Colon (tissue), 2 donors: ENCODE measurements at regions not wholly inside any gene's neighbourhood (a gene's known extent, or its start where the extent isn't known, plus 50 kb on each side); places are given as distances from the start of the nearest gene placed in this dataset.

Experiments used
- FAIRE-seq: peaks from 2 replicates; lab custom pipeline; 2012; peaks lifted over from hg19 to GRCh38; lab: Jason Lieb, UNC
- donor health status: control.
- donor health status: control.

- no peak for FAIRE-seq
These were observed 84.5 kb upstream of the POU3F1 start for GRCh38 chr1:38131024-38131585.

- FAIRE-seq = no peak
These were observed 83.4 kb upstream of the POU3F1 start for GRCh38 chr1:38129971-38130370.

- FAIRE-seq = no peak
These were observed 82.9 kb upstream of the POU3F1 start for GRCh38 chr1:38129473-38129872.

- FAIRE-seq = no peak
These were observed 82.4 kb upstream of the POU3F1 start for GRCh38 chr1:38128926-38129453.

- FAIRE-seq = no peak
These were observed 81.9 kb upstream of the POU3F1 start for GRCh38 chr1:38128511-38128910.

- no peak for FAIRE-seq
These were observed 80.8 kb upstream of the POU3F1 start for GRCh38 chr1:38127428-38127827.

- no peak for FAIRE-seq
These were observed 80.4 kb upstream of the POU3F1 start for GRCh38 chr1:38126970-38127369.

- no peak for FAIRE-seq
These were observed 79.4 kb upstream of the POU3F1 start for GRCh38 chr1:38125837-38126520.

GRCh38 chr1:38125016-38125415, 78.4 kb upstream of the POU3F1 start:
- FAIRE-seq = no peak

- FAIRE-seq = no peak
These were observed 77.0 kb upstream of the POU3F1 start for GRCh38 chr1:38123356-38124135.

GRCh38 chr1:38121231-38121680, 74.7 kb upstream of the POU3F1 start:
- no peak for FAIRE-seq

- FAIRE-seq = no peak
These were observed 74.1 kb upstream of the POU3F1 start for GRCh38 chr1:38120552-38121230.

GRCh38 chr1:38118976-38119375, 72.4 kb upstream of the POU3F1 start:
- FAIRE-seq = no peak

- FAIRE-seq = no peak
These were observed 70.9 kb upstream of the POU3F1 start for GRCh38 chr1:38117444-38117887.

- FAIRE-seq = no peak
These were observed 69.1 kb upstream of the POU3F1 start for GRCh38 chr1:38115682-38116202.

- no peak for FAIRE-seq
These were observed 68.6 kb upstream of the POU3F1 start for GRCh38 chr1:38115226-38115625.

- no peak for FAIRE-seq
These were observed 67.8 kb upstream of the POU3F1 start for GRCh38 chr1:38114241-38115026.

GRCh38 chr1:38113159-38113666, 66.6 kb upstream of the POU3F1 start:
- FAIRE-seq = no peak

- FAIRE-seq = no peak
These were observed 65.0 kb upstream of the POU3F1 start for GRCh38 chr1:38111589-38111988.

- FAIRE-seq = no peak
These were observed 58.7 kb upstream of the POU3F1 start for GRCh38 chr1:38105267-38105666.

- no peak for FAIRE-seq
These were observed 56.0 kb upstream of the POU3F1 start for GRCh38 chr1:38102636-38103035.
